Brain microvascular endothelial cell (primary cell): ENCODE measurements at regions not wholly inside any gene's neighbourhood (a gene's known extent, or its start where the extent isn't known, plus 50 kb on each side); places are given as distances from the start of the nearest gene placed in this dataset.
A peak's percentile ranks its signal among the peaks of the same experiment; 100 is the strongest.

Experiments used
- DNase-seq: peaks from one replicate; pipeline ENCODE4 v3.0.0-alpha.2; 2020
- H3K27ac ChIP-seq: fragments of 250-450 bp; sonication (Bioruptor Pico); 2 replicates; pipeline ENCODE4 v1.5.1; 2020; ENCODE audit warnings: mild to moderate bottlenecking, moderate library complexity
- H3K27me3 ChIP-seq: fragments of 250-450 bp; sonication (Bioruptor Pico); replicated peaks from 2 replicates; pipeline ENCODE4 v1.5.1; 2020; ENCODE audit warnings: mild to moderate bottlenecking
- H3K36me3 ChIP-seq: fragments of 250-450 bp; sonication (Bioruptor Pico); replicated peaks from 2 replicates; pipeline ENCODE4 v1.5.1; 2020; ENCODE audit warnings: mild to moderate bottlenecking
- H3K4me3 ChIP-seq: 2 replicates; pipeline ENCODE4 v1.5.1; 2011; ENCODE audit warnings: low read depth, mild to moderate bottlenecking, control low read depth, low read length, moderate library complexity
- in situ Hi-C: cut with HindIII; loops from 2 replicates; pipeline ENCODE4 v1.10.0; 2017; ENCODE audit warnings: low sequenced_read_pairs, low pct_ligation_motif_present
- TF ChIP-seq, protein P1 (sequence below): IDR thresholded peaks from 2 replicates; pipeline ENCODE4 v1.5.1; 2011; ENCODE audit warnings: low read depth, mild to moderate bottlenecking, moderate library complexity, low read length, control low read depth, inconsistent platforms; ENCODE audit errors: missing control alignments

DNA sequence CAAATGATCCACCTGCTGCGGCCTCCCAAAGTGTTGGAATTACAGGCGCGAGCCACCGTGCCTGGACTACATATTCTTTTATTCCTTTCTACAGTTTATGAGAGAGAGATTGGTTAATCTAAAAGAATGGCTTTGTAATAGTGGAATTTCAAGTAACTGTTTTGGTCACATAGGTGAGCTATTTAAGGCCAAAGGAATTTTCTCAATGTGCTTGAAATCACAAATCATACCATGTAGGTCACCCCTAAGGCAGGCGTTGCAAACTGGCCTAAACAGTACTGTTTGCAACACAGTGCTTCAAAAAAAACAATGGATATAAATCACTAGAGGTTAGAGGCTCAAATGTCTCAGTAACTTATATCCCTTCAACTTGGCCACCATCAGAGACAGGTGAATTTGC lies 103.7 kb upstream of the PTPRR start:
- in situ Hi-C loops = no loop called here
- H3K36me3 ChIP-seq = no peaks in the 10 kb centered on the region
- TF ChIP-seq, protein P1, sequence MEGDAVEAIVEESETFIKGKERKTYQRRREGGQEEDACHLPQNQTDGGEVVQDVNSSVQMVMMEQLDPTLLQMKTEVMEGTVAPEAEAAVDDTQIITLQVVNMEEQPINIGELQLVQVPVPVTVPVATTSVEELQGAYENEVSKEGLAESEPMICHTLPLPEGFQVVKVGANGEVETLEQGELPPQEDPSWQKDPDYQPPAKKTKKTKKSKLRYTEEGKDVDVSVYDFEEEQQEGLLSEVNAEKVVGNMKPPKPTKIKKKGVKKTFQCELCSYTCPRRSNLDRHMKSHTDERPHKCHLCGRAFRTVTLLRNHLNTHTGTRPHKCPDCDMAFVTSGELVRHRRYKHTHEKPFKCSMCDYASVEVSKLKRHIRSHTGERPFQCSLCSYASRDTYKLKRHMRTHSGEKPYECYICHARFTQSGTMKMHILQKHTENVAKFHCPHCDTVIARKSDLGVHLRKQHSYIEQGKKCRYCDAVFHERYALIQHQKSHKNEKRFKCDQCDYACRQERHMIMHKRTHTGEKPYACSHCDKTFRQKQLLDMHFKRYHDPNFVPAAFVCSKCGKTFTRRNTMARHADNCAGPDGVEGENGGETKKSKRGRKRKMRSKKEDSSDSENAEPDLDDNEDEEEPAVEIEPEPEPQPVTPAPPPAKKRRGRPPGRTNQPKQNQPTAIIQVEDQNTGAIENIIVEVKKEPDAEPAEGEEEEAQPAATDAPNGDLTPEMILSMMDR = no peak
- H3K27me3 ChIP-seq = no peaks in the 10 kb centered on the region
- H3K4me3 ChIP-seq = no peak overlapping the region
- no peak overlapping the region for H3K27ac ChIP-seq
- DNase-seq = no peak

DNA sequence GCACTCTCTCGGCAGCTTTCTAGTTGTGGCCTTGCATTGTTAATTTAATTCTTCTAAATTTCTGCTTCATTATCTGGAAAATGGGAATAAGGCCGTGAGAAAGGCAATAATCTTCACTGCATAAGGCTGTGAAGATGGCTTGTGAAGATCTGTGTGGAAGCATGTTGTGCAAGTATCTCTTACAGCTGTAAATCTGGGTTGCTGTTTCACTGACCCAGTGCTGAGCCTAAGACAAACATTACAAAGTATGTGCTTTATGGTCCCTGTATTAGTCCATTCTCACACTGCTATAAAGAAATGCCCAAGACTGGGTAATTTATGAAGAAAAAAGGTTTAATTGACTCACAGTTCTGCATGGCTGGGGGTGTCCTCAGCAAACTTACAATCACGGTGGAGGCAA lies 101.0 kb upstream of the PTPRR start:
- H3K36me3 ChIP-seq = no peaks in the 10 kb centered on the region
- in situ Hi-C loops = no loop called here
- no peak overlapping the region for H3K27ac ChIP-seq
- no peak for DNase-seq
- no peak overlapping the region for H3K4me3 ChIP-seq
- TF ChIP-seq, protein P1 = no peak
- H3K27me3 ChIP-seq = no peaks in the 10 kb centered on the region

DNA sequence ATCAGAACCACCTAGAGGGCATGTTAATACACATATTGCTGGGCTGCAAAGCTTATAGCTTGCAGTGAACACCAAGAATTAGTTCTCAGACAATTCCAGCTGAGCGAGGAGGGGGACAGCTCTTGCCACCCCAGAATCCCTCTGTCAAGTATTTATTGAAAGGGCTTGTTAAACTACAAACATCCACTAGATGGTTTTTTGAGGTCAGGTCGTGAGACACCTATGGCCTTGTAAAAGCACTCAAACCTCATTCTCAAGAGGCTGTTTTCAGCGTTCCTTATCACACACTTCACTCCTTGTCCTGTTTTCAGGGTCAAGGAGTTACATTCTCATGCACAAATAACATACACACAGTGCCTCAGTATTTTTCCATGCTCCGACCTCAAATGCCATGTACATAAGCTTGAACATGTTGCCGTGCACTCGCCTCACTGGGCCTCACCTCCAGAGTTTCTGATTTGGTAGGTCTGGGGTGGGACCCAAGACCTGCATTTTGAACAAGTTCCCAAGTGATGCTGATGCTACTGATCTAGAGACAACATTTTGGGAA lies 98.8 kb upstream of the PTPRR start:
- Histone ChIP-seq H3K27me3 (no peaks in the 10 kb centered on the region), H3K4me3 (no peak overlapping the region), H3K27ac (no peak overlapping the region), H3K36me3 (no peaks in the 10 kb centered on the region)
- no peak for DNase-seq
- in situ Hi-C loops = no loop called here
- TF ChIP-seq, protein P1 = no peak

DNA sequence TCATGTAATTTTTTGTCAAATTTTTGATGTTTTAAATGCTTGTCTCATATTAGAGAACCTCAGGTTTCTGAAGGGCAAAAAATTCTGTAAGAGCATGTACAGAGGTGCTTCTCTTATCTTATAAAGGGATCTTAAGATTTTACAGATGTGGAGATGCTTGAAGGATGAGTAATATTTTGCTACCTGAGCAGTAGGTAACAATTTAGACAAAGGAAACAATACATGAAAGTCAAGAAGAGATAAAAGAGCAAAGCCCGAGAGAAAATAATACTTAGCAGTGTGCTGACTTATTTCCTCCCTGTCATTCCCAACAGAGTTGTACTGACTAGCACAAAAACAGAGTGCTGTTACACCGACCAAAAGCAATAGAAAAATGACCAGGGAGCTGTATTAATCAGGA lies 98.1 kb upstream of the PTPRR start:
- Histone ChIP-seq H3K36me3 (no peaks in the 10 kb centered on the region), H3K27ac (no peak overlapping the region), H3K4me3 (no peak overlapping the region), H3K27me3 (no peaks in the 10 kb centered on the region)
- in situ Hi-C loops = no loop called here
- no peak for DNase-seq
- TF ChIP-seq, protein P1 = no peak

DNA sequence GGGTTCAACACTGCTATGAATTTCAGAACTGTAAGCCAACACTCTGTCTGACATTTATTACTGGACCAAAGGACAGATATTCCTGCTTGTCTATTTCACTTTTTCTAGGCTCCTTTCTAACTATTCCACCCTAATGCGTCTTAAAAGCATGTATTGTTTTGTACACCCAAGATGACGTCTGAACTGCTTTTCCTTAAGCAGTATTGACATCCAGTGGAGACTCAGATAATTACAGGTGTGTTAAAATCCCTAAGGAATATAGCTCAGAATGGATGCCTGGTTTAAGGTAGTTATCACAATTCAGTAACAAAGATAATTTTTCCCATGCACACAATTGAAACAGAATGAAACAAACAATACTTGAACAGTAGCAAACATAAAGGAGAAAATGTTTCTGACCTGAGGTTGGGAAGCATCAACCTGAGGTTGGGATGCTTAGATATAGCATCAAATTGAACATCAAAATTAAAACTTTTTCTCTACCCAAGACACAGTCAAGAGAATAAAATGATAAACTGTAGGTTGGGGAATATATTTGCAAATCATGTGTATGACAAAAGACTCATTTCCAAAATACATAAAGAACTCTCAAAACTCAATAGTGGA lies 93.7 kb upstream of the PTPRR start:
- TF ChIP-seq, protein P1 = peak; percentile 22
- no peak for DNase-seq
- Histone ChIP-seq H3K36me3 (no peaks in the 10 kb centered on the region), H3K27ac (no peak overlapping the region), H3K4me3 (no peak overlapping the region), H3K27me3 (no peaks in the 10 kb centered on the region)
- in situ Hi-C loops = no loop called here

DNA sequence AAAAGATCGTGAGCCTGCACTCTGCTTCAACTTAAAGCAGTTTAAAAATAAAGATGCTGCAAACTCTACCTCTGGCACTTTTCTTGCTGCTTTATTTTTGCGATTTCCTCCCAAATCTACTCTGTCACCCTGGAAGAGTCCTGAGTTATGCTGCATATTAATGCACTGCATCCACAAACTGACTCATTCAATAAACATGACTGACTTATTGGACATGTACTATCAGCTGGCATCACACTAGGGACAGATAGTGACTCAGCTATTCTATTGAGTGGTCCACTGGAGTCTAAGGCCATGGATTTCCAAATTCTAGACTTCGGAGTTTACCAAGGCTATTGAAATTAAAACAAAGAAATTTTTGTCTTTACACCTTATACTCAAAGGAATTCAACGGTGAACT lies 90.7 kb upstream of the PTPRR start:
- Histone ChIP-seq H3K27ac (no peak overlapping the region), H3K36me3 (no peaks in the 10 kb centered on the region), H3K4me3 (no peak overlapping the region), H3K27me3 (no peaks in the 10 kb centered on the region)
- in situ Hi-C loops = no loop called here
- TF ChIP-seq, protein P1 = no peak
- DNase-seq = peak; percentile 21
